ENCODE measurements at regions not wholly inside any gene's neighbourhood (a gene's known extent, or its start where the extent isn't known, plus 50 kb on each side); places are given as distances from the start of the nearest gene placed in this dataset.

GRCh38 chr1:25118546-25118945 is 113.8 kb downstream of the SYF2 start:
- TF ChIP-seq CTCF (IDR thresholded peaks at IDR 0.05) (no peak), POLR2A (IDR thresholded peaks at IDR 0.05) (no peak)
